GM19328 (cell line): ENCODE measurements at regions not wholly inside any gene's neighbourhood (a gene's known extent, or its start where the extent isn't known, plus 50 kb on each side); places are given as distances from the start of the nearest gene placed in this dataset.

ENCODE experiments used
- ATAC-seq: cut with Tn5 transposase; IDR thresholded peaks from one replicate; pipeline ENCODE4 v1.9.1; 2021; ENCODE audit warnings: mild to moderate bottlenecking, moderate library complexity; ENCODE audit not compliant: unreplicated experiment

DNA sequence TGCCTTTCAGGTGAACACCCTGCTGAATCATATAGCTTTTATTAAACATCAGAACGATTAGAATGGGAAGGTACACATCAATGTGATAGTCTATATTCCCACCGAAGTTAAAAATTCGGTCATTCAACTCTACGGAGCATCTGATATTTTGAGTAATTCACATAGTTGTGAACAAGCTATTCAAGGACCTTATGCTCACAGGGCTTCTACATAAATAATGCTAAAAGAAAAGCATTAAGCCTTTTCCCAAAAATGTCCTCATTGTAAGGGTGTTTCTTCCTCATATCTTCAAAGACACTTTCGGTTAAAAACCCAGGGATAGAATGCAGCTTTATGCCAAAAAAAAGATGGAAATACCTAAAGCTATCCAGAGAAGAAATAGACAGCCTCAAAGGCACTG is 79.7 kb upstream of the EDNRA start:
- no peak for ATAC-seq

DNA sequence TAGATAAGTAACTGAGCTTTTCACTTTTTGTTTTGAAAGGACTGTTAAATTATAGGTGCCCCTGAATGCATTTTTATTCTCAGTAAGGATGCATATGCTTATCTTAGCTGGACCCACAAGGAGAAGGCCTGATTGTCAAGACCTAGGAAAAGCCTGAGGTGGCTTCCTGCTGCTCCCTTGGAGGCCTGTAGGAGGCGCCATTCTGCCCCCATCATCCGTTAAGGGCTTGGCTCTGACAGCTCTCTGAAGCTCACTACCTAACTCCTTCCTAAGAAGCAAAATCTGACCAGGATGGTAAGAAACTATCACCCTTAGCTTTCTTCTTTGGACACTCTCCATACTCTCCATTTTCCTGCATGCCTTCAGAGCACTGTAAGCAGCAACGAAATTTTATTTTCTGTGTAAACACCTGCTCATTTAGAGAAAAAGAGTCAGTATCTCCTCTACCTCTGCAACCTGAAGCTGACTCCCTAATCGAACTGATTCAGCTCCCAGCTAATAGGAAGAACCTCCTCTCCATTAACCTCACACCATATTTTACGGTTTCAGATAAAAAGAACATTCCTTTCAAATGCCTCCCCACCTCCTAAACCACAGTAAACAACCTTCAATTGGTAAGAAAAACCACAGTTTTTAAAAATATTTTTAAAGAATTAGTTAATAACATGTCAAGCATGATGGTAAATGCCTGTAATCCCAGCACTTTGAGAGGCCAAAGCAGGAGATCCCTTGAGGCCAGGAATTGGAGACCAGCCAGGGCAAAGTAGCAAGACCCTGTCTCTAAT is 73.4 kb upstream of the EDNRA start:
- no peak for ATAC-seq

DNA sequence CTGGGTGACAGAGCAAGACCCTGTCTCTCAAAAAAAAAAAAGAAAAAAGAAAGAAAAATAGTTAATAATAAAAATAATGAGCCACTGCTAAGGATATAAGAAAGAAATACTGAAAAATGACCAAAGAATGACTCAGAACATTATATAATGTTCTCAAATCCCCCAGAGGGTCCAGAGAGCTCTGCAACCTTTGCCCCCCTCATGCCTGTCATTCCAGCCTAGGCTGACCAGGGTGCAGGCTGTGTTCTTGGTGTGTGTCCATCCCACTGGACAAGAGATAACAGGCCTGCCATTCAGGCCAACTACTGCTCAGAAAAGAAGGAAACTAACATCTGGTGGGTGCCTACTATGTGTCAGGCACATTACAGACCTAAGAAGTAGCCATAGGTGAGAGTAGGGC is 72.7 kb upstream of the EDNRA start:
- ATAC-seq = no peak

DNA sequence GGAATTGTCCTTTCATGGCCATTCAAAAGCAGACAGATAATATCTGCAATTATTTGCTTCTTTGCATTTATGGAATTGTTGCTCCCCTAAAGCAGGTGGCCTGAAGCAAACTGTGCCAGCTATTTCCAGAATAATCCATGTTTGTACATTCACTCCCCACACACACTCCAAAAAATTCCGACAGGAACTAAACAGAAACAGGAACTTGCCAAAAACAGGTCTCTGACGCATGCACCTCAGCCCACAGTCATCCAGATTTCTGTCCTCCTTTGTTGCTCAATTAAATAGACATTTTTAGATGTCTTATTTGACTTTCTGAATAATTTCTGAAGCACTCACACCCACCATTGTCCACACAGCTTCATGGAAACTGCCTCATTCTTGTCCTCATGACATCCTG is 71.5 kb upstream of the EDNRA start:
- no peak for ATAC-seq

DNA sequence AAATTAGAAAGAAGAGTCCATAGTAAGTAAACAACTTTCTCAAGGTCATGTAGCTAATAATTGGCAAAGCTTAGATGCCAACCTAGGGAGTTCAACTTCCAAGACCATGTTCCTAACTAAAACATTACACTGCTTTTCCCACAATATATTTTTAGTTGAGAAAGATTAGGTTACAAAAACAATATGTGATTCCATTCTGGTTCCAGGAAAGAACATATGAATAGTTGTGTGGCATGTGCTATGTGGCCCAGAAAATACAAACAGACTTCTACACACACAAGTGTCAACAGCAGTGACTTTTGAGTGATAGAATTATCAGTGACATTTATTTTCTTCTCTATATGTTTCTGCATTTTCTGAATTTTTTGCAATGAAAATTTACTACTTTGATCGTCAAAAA is 62.7 kb upstream of the EDNRA start:
- no peak for ATAC-seq

DNA sequence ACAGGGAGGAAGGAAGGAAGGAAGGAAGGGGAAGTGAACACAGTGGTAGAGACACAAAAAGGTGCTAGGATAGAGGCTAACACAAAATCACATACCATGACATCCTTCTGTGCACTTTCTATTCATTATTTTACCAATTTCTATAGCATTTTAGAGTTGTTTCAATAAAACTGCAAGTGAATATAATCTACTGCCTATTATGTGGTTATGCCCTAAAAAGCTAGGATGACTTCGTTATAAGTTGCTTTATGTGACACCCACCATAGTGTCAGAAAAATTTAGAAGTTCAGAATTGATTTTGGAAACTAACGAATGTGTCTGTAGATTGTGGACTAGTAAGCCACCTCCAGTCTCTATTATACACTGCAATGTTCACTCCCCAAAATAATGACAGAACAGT is 59.4 kb upstream of the EDNRA start:
- ATAC-seq = no peak

DNA sequence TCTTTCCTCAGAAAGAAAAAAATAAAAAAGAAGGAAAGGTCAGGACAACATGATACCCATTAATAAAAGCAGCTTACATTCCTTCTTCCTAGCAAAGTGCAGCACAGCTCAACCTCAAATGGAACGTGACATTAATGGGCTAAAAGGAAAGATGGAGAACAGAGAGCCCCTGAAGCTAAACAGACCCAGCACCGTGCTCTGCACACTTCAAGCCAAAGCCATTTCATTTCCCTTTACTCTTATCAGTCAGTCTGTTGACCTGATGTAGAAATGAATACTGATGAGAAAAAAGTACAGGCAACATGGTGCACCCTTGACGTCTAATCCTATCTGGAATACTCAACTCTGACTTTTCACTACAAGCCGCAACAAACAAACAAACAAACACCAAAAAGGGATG is 57.7 kb upstream of the EDNRA start:
- no peak for ATAC-seq

DNA sequence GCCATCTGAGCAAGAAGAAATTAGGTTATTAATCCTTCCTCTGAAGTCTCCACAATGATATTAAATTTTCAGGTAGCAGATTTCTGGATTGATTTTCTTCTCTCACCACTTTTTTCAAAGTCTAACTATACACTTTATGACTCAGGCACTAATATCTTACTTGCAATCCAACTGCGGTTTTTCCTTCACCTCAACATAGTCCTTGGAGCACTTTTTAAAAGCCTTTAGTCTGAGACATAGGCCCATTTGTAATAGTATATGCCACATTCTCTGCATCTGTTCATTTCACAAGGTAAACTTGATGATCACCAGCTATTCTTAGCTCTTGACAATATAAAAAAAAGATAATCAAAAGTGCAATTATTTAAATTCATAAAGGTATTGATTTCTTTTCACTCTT is 55.9 kb upstream of the EDNRA start:
- ATAC-seq = no peak

DNA sequence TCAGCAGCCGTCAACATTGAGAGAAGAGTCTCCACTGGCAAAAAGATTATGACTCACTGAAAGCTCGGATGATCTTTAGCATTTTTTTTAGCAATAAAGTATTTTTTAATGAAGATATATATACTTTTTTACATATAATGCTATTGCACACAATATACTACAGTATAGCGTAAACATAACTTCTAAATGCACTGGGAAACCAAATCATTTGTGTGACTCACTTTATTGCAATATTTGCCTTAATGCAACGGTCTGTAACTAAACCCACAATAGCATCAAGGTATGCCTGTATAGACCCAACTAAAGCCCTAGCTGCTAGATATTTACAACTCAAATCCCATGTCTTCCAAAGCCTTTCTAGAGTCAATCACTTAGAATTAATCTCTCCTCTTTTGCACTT is 52.3 kb upstream of the EDNRA start:
- no peak for ATAC-seq

DNA sequence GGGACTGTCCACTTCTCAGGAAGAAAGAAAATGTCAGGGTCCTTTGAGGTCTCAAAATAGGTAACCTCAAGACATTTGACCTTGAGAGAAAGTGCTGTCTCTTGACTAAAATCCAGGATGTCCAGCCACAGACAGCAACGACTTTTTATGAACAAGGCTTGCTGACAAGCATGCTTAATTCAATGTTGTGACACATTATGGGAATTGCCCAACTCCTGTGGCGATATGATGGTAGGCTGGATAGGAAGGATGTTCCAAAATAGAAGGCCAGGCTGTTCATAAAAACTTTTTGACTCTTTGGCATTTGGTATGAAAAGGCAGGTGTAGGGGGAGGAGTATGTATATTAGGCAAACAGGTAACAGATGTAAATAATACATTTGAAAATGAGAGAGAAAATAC is 50.8 kb upstream of the EDNRA start:
- no peak for ATAC-seq
